GM19468 (cell line): ENCODE measurements at regions not wholly inside any gene's neighbourhood (a gene's known extent, or its start where the extent isn't known, plus 50 kb on each side); places are given as distances from the start of the nearest gene placed in this dataset.

Experiments used
- ATAC-seq: cut with Tn5 transposase; IDR thresholded peaks from one replicate; pipeline ENCODE4 v1.9.1; 2021; ENCODE audit warnings: mild to moderate bottlenecking, moderate library complexity, moderate number of reproducible peaks; ENCODE audit not compliant: unreplicated experiment; ENCODE audit errors: extremely low read depth

DNA sequence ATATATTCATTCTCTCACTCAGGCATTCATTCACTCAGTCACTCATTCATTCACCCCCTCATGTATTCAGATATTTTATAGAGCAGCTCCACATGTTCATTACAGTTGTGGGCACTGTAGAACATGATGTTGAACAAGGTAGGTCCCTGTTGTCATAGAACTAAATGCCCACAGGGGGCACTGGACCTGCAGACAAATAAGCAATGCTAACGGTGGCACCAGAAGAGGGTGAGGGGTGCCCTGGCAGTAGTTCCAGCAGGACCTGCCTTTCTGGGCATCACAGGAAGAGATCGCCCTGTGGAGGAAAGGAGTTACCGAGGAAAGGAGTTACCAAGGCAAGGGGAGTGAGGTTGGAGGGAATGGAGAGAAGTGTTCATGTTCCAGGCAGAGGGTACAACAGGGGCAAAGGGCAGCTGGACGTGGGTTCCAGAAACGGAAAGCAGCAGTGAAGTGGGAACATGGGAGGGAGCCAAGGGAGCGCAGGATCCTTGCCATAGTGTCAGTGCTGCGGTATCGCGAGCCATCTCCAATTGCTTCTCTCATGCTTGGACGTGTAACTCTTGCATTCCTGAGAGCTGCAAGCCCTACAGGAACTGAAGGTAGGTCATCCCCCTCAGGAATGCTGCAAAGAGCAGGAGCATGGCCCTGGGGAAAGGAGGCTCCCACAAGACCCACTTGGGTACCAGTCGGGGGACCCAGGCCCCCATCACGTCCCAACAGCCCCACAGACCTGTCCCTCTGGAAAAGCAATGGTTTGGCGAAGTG is 128.2 kb downstream of the EDN3 start:
- no peak for ATAC-seq

- ATAC-seq: no peak
Measured at GRCh38 chr20:59429396-59429795, 129.0 kb downstream of the EDN3 start.

DNA sequence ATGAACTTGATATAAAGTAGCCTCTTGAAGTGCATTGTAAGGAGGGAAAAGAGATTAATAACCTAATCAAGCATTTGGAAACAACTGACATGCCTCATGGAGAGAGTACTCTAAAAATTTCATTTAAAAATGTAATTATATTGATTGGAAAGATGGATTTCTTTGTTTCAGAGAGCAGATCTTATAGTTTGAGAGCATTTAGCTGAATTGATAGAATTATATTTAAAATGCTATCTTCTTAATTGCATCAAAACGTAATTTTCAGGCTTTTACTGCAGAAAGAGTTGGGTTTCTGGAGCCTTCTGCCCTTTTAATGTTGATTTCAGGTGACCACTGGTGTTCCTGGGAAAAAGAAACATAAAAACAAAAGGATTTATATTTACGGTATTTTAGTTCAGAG is 130.6 kb downstream of the EDN3 start:
- no peak for ATAC-seq

- no peak for ATAC-seq
Measured at GRCh38 chr20:59434960-59435359, 134.5 kb downstream of the EDN3 start.

DNA sequence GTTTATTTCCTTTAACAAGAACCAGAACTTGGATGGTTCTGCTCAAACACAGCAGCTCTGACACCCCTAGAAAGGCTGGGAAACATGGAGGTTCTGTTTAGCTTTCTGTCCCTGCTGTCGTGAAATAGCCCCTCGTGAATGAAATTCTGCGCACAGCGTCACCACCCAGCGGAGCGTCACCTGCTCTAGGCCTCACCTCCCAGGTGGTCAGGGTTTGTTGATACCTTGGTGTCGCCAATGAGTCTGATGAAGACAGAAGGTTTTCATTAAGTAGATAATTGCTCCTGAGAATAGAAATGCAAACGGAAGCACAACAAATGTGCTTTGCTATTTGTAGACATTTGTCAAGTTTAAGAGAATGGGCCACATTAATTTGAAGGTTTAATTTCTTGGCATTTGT is 135.1 kb downstream of the EDN3 start:
- ATAC-seq: no peak

DNA sequence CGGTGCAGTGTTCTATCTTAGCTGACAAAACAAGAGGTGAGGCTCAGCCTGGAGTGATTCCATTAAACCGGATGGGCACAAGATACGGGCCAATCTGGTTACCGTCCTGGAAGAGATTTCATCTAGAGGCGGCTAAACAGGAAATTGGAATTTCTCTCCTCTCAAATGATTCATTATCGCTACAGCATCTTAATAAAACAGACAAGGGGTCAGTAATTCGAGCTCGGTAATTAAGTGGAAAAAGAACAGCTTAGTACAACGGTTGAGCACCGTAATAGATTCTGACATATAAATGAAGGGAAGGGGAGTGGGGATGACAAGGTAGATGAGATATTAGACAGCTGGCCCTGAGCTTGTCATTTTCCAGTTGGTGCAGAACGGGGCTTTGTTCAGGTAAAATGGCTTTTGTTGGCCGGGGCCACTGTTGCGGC is 137.2 kb downstream of the EDN3 start:
- no peak for ATAC-seq

DNA sequence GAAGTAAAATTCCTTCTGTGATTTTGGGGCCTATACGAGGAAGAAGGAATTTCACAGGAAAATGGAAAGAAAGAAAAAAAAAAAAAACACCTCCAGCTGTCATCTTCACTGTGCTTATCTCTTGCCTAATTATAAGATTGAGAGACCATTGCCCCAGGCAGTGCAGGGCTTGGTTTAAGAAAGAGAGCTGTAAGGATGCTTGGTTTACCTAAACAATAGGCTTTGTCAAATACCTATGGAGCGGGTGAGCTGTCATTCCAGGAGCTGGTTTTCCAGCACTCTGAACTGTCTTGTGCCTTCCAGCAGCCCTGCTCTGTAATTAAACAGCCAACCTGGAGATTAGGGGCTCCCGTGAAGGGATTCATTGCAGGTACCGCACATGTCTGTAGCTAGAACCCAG is 137.8 kb downstream of the EDN3 start:
- no peak for ATAC-seq

DNA sequence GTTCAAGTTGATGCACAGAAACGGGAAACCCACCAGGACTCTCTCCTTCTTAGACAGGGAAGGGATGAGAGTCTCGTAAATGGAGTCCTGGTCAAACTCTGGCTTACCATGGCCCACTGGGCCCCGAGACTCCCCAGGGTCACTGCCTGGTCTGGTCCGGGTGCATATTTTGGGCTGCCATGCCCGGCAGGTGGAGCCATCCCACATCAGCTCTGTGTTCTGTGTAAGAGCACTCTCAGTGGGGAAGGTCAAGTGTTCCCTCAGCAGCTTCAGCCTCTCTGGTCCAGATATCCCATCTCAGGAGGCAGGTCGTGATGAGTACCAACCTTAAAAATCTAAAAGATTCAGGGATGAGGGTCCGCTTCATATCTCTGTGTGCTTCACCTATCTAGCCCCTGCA is 138.8 kb downstream of the EDN3 start:
- no peak for ATAC-seq

GRCh38 chr20:59441306-59441705 is 140.9 kb downstream of the EDN3 start:
- ATAC-seq: no peak

DNA sequence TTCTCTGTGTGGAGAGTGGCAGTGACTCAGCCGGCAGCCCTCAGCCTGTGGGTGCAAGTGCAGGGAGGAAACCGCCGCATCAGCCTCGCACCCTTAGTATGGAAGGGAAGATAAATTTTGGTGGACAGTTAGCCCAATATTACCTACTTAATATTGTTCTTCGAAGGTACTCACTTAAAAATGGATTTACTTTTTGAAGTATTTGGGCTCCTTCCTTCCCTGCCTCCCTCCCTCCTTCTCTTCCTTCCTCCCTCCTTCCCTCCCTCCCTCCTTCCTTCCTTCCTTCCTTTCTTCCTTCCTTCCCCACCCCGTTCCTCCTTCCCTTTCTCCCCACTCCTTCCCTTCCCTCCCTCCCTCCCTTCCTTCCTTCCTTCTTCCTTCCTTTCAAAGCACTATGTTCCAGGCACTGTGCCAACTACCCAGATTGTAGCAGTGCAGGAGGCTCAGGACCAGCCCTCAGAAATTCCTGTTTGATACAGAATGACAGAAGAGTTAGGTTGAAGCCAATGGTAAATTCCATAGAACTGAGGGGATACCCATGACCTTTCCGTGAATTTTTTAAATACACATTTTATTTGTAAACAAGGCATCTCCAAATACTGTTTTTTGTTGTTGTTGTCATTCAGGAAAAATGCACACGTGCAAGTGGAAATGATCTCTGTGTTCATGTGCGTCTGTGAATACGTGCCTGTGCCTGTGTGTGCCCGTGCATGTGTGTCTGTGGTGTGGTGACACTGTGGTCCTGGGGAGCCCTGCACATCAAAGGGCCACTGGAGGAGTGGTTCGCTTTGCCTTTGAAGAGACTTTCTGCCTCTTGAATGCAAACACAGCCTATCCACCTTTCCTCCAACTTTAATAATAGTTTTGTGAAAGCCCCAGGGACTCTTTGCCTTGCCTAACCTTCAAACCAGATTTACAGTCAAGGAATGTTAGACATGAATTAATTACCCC is 141.7 kb downstream of the EDN3 start:
- ATAC-seq: no peak

- no peak for ATAC-seq
Measured at GRCh38 chr20:59443550-59443949, 143.1 kb downstream of the EDN3 start.

- ATAC-seq: no peak
Measured at GRCh38 chr20:59446376-59446775, 146.0 kb downstream of the EDN3 start.

- ATAC-seq: no peak
Measured at GRCh38 chr20:59448196-59448595, 147.8 kb downstream of the EDN3 start.

GRCh38 chr20:59448851-59449444 is 148.5 kb downstream of the EDN3 start:
- no peak for ATAC-seq

GRCh38 chr20:59451066-59451630 is 150.7 kb downstream of the EDN3 start:
- no peak for ATAC-seq

- ATAC-seq: no peak
Measured at GRCh38 chr20:59451641-59452040, 151.2 kb downstream of the EDN3 start.

DNA sequence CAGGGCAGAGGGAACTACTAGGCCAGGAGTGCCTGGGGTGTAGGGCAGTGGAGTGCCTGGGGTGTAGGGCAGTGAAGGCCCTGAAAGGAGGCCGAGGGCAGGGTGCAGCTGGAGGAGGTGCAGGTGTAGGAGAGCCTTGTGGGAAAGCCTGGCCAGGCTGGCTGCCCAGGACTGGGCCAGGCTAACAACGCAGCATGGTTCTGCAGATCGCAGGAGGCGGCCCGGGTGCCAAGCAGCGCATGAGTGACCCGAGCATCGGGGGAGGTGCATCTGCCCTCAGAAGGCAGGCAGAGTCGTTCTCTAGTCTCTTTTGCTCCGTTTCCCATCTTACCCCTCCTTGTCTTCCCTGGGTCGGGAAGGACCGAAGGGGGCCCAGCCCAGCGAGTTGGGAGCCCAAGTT is 151.5 kb upstream of the PHACTR3 start:
- ATAC-seq: no peak

DNA sequence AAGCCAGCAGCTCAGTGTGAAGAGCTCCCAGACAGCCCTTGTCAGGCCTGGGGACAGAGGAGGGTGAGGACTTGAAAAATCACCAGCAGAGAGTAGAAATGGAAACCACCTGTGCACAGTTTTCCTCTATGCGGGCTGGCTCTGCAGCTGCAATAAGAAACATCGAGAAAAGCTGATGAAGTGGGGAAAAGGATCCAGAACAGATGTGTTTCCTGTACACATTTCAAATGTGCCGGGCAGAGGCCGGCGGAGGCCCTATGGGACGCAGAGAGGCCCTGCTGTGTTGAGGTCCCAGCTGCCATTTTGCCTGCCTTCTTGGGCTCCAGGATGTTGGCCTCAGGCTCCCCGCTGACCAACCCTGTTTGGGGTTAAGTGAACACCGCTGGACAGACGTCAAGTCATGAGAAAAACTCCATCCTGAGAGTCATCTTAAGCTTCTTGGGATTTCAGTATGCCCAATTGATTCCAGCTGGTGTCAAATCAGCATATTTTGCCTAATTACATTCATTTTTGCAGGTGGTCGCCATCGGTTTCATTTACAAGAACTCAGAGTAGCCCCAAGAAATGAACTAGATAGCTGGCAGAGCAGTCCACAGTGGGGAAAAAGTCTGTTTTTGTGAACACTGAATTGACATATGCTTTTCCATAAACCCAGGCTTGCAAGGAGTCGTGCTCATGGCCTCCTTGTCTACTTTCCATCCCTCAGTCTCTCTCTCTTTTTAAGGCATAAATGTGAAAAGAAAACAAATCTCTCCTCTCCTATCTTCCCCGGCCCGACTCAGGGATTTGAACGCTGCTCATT is 150.4 kb upstream of the PHACTR3 start:
- no peak for ATAC-seq

DNA sequence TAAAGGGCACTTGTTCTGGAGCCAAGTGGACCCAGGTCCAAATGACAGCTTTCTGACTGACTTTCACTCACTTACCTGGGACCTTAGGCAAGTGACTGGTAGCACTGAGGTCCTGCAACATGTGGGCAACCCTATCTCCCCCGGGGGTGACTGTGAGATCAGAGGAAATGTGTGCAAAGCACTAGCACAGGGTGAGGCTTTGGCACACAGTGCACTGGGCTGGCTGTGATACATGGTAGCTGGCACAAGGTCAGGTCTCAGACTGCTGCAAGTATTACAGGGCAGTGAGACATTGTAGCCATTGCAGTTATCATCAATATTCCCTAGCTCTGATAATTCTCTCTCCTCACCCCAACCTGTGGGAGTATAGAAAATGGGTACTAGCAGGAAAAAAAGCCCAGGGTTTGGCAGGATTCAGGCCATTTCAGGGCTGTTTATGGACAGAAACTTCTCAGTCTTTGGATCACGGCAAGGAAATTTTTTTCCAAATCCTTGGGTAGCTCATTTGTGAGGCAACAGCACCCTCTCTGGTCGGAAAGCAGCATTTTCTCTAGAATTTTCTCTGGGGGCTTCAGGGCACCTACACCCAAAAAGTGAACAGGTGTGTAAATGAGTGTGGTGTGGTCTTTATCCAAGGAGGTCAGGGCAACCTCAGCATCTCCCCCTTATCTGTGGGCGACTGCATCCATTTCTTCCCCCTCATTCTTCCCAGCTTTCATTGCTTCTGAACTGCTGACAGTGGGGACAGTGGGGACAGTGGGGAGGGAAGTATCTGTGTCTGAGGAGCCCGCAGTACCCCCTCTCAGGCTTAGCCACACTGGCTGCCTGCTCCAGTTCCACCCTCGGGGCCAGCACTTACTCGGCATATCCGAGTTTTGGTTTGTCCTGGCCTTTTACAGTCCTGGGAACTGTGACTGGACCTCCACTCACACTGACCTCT is 148.7 kb upstream of the PHACTR3 start:
- no peak for ATAC-seq
